A549 (cell line): ENCODE measurements at regions not wholly inside any gene's neighbourhood (a gene's known extent, or its start where the extent isn't known, plus 50 kb on each side); places are given as distances from the start of the nearest gene placed in this dataset.
A peak's percentile ranks its signal among the peaks of the same experiment; 100 is the strongest.

Experiments used
- ATAC-seq, 2 experiments: fragments of 200-7000 bp in 1 of 2; fragments of >200 bp in 1 of 2; cut with Nextera tagmentation in 1 of 2; cut with Tn5 transposase in 1 of 2; 3 replicates each; pipeline versions ENCODE4 v1.8.0 to v1.9.1; 2018 to 2020; ENCODE audit warnings: mild to moderate bottlenecking in 1 of 2, moderate library complexity in 1 of 2
- CTCF ChIA-PET: fragments of 300-600 bp; sonication (Branson Sonifier 250); formaldehyde crosslinking; extraction: SDS; loops from one replicate; lab custom pipeline; 2021; ENCODE audit warnings: antibody characterized with exemption, inconsistent platforms; lab: Yijun Ruan, JAX
- POLR2A ChIA-PET: fragments of 350-600 bp; formaldehyde crosslinking; extraction: SDS; loops from one replicate; lab custom pipeline; 2021; ENCODE audit warnings: antibody characterized with exemption, inconsistent platforms; lab: Yijun Ruan, JAX
- DNase-seq, 2 experiments: peaks; one replicate each; pipeline versions ENCODE4 v3.0.0 to v3.0.0-alpha.2; 2011 to 2016; ENCODE audit warnings: low read depth in 1 of 2, low spot score in 1 of 2
- FAIRE-seq: peaks from 2 replicates; lab custom pipeline; 2011; peaks lifted over from hg19 to GRCh38; lab: Jason Lieb, UNC
- H3K27ac ChIP-seq, 2 experiments: fragments of >200 bp; sonication (Bioruptor Twin); formaldehyde crosslinking; 3 replicates each; pipeline ENCODE4 v1.5.1; 2016 to 2017
- H3K4me1 ChIP-seq: fragments of >200 bp; sonication (Bioruptor Twin); formaldehyde crosslinking; 3 replicates; pipeline ENCODE4 v1.6.1; 2016
- H3K4me2 ChIP-seq: fragments of >200 bp; sonication (Bioruptor Twin); formaldehyde crosslinking; 3 replicates; pipeline ENCODE4 v1.6.1; 2016
- H3K4me3 ChIP-seq: fragments of >200 bp; sonication (Bioruptor Twin); formaldehyde crosslinking; 3 replicates; pipeline ENCODE4 v1.5.1; 2016
- H3K9me3 ChIP-seq: fragments of >200 bp; sonication (Bioruptor Twin); formaldehyde crosslinking; 3 replicates; pipeline ENCODE4 v1.6.1; 2016
- BHLHE40 ChIP-seq: IDR thresholded peaks from 2 replicates; pipeline ENCODE4 v1.6.1; 2012; ENCODE audit warnings: low read depth, low read length, inconsistent platforms
- CHD2 ChIP-seq: fragments of 150-350 bp; IDR thresholded peaks from 2 replicates; pipeline ENCODE4 v1.6.1; 2014; ENCODE audit warnings: low read length; ENCODE audit not compliant: partially characterized antibody
- CHD4 ChIP-seq: fragments of 200-600 bp; sonication (generic); IDR thresholded peaks from 2 replicates; pipeline ENCODE4 v1.6.1; 2016; ENCODE audit warnings: antibody characterized with exemption, mild to moderate bottlenecking, borderline replicate concordance
- EHF ChIP-seq: fragments of 250-450 bp; sonication (Bioruptor Pico); IDR thresholded peaks from 2 replicates; pipeline ENCODE4 v1.5.0; 2020; ENCODE audit warnings: mild to moderate bottlenecking
- EP300 ChIP-seq, 2 experiments: fragments of >200 bp; sonication (Bioruptor Twin); formaldehyde crosslinking; IDR thresholded peaks; 2 replicates in 1 of 2; 3 replicates in 1 of 2; pipeline ENCODE4 v1.6.1; 2016 to 2017
- FOSB ChIP-seq: fragments of 250-450 bp; sonication (Bioruptor Pico); IDR thresholded peaks from 2 replicates; pipeline ENCODE4 v1.5.0; 2020; ENCODE audit warnings: mild to moderate bottlenecking, moderate library complexity
- FOSL2 ChIP-seq, 2 experiments: fragments of 450-650 bp in 1 of 2; fragments of >200 bp in 1 of 2; sonication (Bioruptor Twin) in 1 of 2; formaldehyde crosslinking; IDR thresholded peaks; 2 replicates each; pipeline versions ENCODE4 v1.5.0 to v1.6.1; 2016 to 2020; ENCODE audit warnings: mild to moderate bottlenecking in 1 of 2, moderate library complexity in 1 of 2
- FOXS1 ChIP-seq: fragments of 250-450 bp; sonication (Bioruptor Pico); IDR thresholded peaks from 2 replicates; pipeline ENCODE4 v1.5.0; 2020; ENCODE audit warnings: mild to moderate bottlenecking, moderate library complexity
- HOXB5 ChIP-seq: fragments of 250-450 bp; sonication (Bioruptor Pico); IDR thresholded peaks from 2 replicates; pipeline ENCODE4 v1.5.0; 2020; ENCODE audit warnings: mild to moderate bottlenecking, moderate library complexity
- JUN ChIP-seq, 2 experiments: fragments of >200 bp; sonication (Bioruptor Twin); formaldehyde crosslinking; IDR thresholded peaks; 2 replicates in 1 of 2; 3 replicates in 1 of 2; pipeline ENCODE4 v1.6.1; 2016 to 2017
- KDM1A ChIP-seq: fragments of 200-600 bp; sonication (generic); IDR thresholded peaks from 2 replicates; pipeline ENCODE4 v1.6.1; 2016; ENCODE audit warnings: low read depth, mild to moderate bottlenecking
- KDM5A ChIP-seq: fragments of 200-600 bp; sonication (generic); IDR thresholded peaks from 2 replicates; pipeline ENCODE4 v1.6.1; 2016; ENCODE audit warnings: antibody characterized with exemption, mild to moderate bottlenecking
- MAZ ChIP-seq: fragments of 150-350 bp; IDR thresholded peaks from 2 replicates; pipeline ENCODE4 v1.6.1; 2014; ENCODE audit warnings: antibody characterized with exemption, low read depth, low read length, borderline replicate concordance
- MYC ChIP-seq: IDR thresholded peaks from 2 replicates; pipeline ENCODE4 v1.6.1; 2012; ENCODE audit warnings: mild to moderate bottlenecking, inconsistent platforms, low read length, improper control_type of control experiment, borderline replicate concordance
- NFE2L2 ChIP-seq: fragments of 150-350 bp; conservative IDR thresholded peaks from 2 replicates; pipeline ENCODE4 v1.6.1; 2014; ENCODE audit warnings: low read length
- NR3C1 ChIP-seq: fragments of >200 bp; sonication (Bioruptor Twin); formaldehyde crosslinking; IDR thresholded peaks from 3 replicates; pipeline ENCODE4 v1.6.1; 2017
- PHF8 ChIP-seq: fragments of 200-600 bp; sonication (generic); IDR thresholded peaks from 2 replicates; pipeline ENCODE4 v1.6.1; 2016; ENCODE audit warnings: low read depth, mild to moderate bottlenecking, antibody characterized with exemption, moderate library complexity, borderline replicate concordance
- POLR2A ChIP-seq: IDR thresholded peaks from 2 replicates; pipeline ENCODE4 v1.6.1; 2012; ENCODE audit warnings: mild to moderate bottlenecking, low read length
- RAD21 ChIP-seq, 2 experiments: fragments of >200 bp in 1 of 2; sonication (Bioruptor Twin) in 1 of 2; formaldehyde crosslinking in 1 of 2; IDR thresholded peaks in 1 of 2; conservative IDR thresholded peaks in 1 of 2; 2 replicates in 1 of 2; 3 replicates in 1 of 2; pipeline ENCODE4 v1.6.1; 2012 to 2018; ENCODE audit warnings: inconsistent platforms in 1 of 2
- RCOR1 ChIP-seq: fragments of 150-350 bp; IDR thresholded peaks from 2 replicates; pipeline ENCODE4 v1.6.1; 2014; ENCODE audit warnings: antibody characterized with exemption, low read length, low read depth
- RNF2 ChIP-seq: fragments of 200-600 bp; sonication (generic); IDR thresholded peaks from 2 replicates; pipeline ENCODE4 v1.6.1; 2016; ENCODE audit warnings: low read depth, mild to moderate bottlenecking, antibody characterized with exemption, moderate library complexity, borderline replicate concordance
- TP53 ChIP-seq: fragments of 250-450 bp; sonication (Bioruptor Pico); IDR thresholded peaks from 2 replicates; pipeline ENCODE4 v1.5.0; 2021; ENCODE audit warnings: mild to moderate bottlenecking, moderate library complexity
- WGBS: methylation state at CpG from one replicate; pipeline ENCODE4 v1.1.6; 2017; ENCODE audit errors: missing lambda C conversion rate; 5-methylcytosine and 5-hydroxymethylcytosine counted together
- TF ChIP-seq, protein P1 (sequence below): fragments of 250-450 bp; sonication (Bioruptor Pico); IDR thresholded peaks from 2 replicates; pipeline ENCODE4 v1.5.0; 2020; ENCODE audit warnings: low read depth, mild to moderate bottlenecking, moderate library complexity
- TF ChIP-seq, protein P2 (sequence below): fragments of 450-650 bp; IDR thresholded peaks from 2 replicates; pipeline ENCODE4 v1.6.1; 2014; ENCODE audit warnings: antibody characterized with exemption
- TF ChIP-seq, protein P3 (sequence below): IDR thresholded peaks from 2 replicates; pipeline ENCODE4 v1.6.1; 2012; ENCODE audit warnings: low read depth, borderline replicate concordance
- TF ChIP-seq, protein P4 (sequence below): fragments of 150-350 bp; IDR thresholded peaks from 2 replicates; pipeline ENCODE4 v1.6.1; 2014; ENCODE audit warnings: low read depth, mild to moderate bottlenecking, low read length

DNA sequence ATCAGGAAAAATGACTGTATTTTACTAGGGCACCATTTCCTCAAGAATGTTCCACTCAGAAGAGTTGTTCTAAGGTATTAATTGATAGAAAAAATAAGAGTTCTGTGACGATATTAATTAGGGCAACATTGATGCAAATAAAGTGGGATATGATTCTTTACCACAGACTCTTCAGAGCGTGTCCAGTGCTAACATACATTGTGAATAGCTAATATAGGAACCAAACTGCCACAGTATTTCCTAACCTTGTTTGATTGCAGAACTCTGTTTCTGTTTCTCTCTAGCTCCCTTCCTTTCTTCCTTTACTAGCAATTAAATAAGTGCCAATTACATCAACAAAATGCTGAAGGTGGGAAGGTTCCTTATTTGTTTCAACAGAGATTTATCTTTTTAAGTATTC is 154.1 kb upstream of the CPEB2 start:
- WGBS = 53% methylated on average over 2 of the region's 2 CpGs
- TF ChIP-seq MYC (no peak), KDM1A (no peak), RAD21 (conservative IDR thresholded peaks at IDR 0.05 in 1 of 2, IDR thresholded peaks at IDR 0.05 in 1 of 2) (no peak), MAZ (no peak), FOSL2 (IDR thresholded peaks at IDR 0.05) (no peak), FOSL2 (CRISPR knock-in tag; IDR thresholded peaks at IDR 0.05) (no peak), RCOR1 (no peak), EP300 (IDR thresholded peaks at IDR 0.05) (no peak)
- ChIA-PET CTCF (no interaction called here), POLR2A (no interaction called here)
- ATAC-seq = no peak
- H3K4me1 ChIP-seq = 0 out of 3 replicates have a peak, but pooled peaks cover 2% of the 10 kb centered on the region
- peaks cover 4% of the 10 kb centered on the region; the same call in 2 of the 3 replicates for H3K9me3 ChIP-seq
- no peak overlapping the region for H3K27ac ChIP-seq
- no peak for FAIRE-seq
- no peak overlapping the region for H3K4me3 ChIP-seq
- no peak for DNase-seq
- no peak overlapping the region for H3K4me2 ChIP-seq

DNA sequence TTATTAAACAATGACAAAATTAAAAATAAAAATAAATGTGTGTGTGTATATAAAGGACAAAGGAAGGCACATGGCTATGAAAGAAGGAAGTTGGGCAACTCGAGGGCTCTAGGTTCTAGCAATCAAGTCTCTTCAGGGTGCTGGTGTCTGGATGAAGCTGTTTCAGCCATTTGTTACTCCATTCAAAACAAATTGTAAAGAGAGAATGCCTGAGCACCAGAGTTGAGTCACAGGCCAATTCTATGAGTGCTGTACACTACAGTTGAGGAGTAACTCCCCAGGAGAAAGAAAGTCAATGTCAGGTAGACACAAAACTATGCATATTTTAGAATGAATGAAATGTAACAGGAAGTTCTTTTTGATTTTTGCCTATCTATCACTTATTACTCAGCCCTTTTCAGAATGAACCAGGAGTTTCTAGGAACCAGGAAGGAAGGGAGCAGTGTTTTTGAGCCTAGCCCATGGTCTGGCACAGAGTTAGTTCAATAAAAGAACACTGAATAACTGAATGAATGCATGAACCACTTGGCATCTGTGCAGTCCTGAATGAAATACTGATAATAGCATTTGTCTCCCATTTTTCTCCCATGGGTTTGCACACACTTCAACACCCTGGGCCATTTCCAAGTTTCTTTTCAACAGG is 151.7 kb upstream of the CPEB2 start:
- DNase-seq (no peak), ATAC-seq (no peak), FAIRE-seq (no peak)
- WGBS = 52% methylated on average over 1 of the region's 1 CpG
- ChIA-PET CTCF (no interaction called here), POLR2A (no interaction called here)
- peaks cover 4% of the 10 kb centered on the region; the same call in 2 of the 3 replicates for H3K4me1 ChIP-seq
- H3K4me2 ChIP-seq = no peak overlapping the region
- no peak overlapping the region for H3K27ac ChIP-seq
- no peak overlapping the region for H3K4me3 ChIP-seq
- H3K9me3 ChIP-seq = peaks cover 7% of the 10 kb centered on the region; the same call in 1 of the 3 replicates
- TF ChIP-seq RNF2 = no peak
- no peak for TF ChIP-seq TP53 (CRISPR knock-in tag)
- TF ChIP-seq, protein P1, sequence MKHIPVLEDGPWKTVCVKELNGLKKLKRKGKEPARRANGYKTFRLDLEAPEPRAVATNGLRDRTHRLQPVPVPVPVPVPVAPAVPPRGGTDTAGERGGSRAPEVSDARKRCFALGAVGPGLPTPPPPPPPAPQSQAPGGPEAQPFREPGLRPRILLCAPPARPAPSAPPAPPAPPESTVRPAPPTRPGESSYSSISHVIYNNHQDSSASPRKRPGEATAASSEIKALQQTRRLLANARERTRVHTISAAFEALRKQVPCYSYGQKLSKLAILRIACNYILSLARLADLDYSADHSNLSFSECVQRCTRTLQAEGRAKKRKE (CRISPR knock-in tag) = no peak
- no peak for TF ChIP-seq BHLHE40
- TF ChIP-seq CHD2 = no peak
- no peak for TF ChIP-seq PHF8
- TF ChIP-seq NR3C1 = no peak
- TF ChIP-seq, protein P2, sequence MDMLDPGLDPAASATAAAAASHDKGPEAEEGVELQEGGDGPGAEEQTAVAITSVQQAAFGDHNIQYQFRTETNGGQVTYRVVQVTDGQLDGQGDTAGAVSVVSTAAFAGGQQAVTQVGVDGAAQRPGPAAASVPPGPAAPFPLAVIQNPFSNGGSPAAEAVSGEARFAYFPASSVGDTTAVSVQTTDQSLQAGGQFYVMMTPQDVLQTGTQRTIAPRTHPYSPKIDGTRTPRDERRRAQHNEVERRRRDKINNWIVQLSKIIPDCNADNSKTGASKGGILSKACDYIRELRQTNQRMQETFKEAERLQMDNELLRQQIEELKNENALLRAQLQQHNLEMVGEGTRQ = no peak
- no peak for TF ChIP-seq POLR2A
- no peak for TF ChIP-seq RAD21 (conservative IDR thresholded peaks at IDR 0.05 in 1 of 2, IDR thresholded peaks at IDR 0.05 in 1 of 2)
- TF ChIP-seq EHF (CRISPR knock-in tag) = no peak
- TF ChIP-seq KDM5A = no peak
- TF ChIP-seq CHD4 = no peak
- TF ChIP-seq FOXS1 (CRISPR knock-in tag) = no peak
- no peak for TF ChIP-seq NFE2L2

DNA sequence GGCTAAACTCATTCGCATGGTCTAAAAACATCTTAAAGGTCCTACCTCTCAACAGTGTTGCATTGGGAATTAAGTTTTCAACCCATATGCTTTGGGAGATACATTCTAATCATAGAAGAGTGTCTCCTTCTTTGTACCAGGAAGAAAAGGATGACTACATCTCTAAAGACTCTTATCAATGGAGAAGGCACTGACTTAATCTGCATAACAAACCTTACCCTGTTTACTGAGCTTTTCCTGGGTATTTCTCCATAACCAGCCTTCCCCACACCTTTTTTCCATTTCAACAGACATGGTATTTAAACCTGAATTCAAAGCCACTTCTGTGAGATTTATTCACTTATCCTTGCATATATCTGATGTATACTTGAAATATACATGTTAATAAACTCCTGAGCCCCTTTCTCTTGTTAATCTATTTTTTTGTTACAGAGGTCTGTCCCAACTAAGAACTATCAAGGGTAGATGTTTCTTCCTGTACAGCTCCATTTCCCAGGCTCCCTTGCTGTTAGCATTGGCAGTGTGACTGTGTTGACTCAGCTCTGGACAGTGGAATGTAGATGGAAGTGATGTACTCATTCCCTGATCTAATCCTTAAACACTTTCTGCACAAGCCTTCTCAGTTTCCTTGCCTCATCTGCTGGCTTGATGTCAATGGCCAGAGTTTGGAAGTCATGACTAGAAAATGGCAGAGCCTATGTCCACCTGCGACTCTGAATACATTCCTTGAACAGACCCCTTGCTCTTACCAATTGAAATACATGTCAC is 148.9 kb upstream of the CPEB2 start:
- no peak overlapping the region for H3K4me3 ChIP-seq
- ATAC-seq (peak in 1 of 2 experiments; percentile 64; a peak in 3 of 6 replicates), DNase-seq (peak in 1 of 2 experiments; percentile 39), FAIRE-seq (no peak)
- 83% methylated on average over 2 of the region's 2 CpGs for WGBS
- CTCF ChIA-PET = interaction anchor here (1.0 to 1.4 kb wide), 2 partner anchors 10 to 14 kb away, joined by 3 read pairs; no protein-coding TSS in a partner anchor
- H3K27ac ChIP-seq = no peak overlapping the region; a peak in 1 of 6 replicates
- peaks cover 19% of the 10 kb centered on the region for H3K4me1 ChIP-seq
- peaks cover 9% of the 10 kb centered on the region; the same call in 1 of the 3 replicates for H3K9me3 ChIP-seq
- POLR2A ChIA-PET = no interaction called here
- no peak overlapping the region for H3K4me2 ChIP-seq
- TF ChIP-seq MAZ = no peak
- TF ChIP-seq EHF (CRISPR knock-in tag) = no peak
- no peak for TF ChIP-seq CHD4
- TF ChIP-seq, protein P1 (CRISPR knock-in tag) = no peak
- TF ChIP-seq HOXB5 (CRISPR knock-in tag) = no peak
- no peak for TF ChIP-seq JUN (IDR thresholded peaks at IDR 0.05)
- TF ChIP-seq, protein P2 = no peak
- TF ChIP-seq FOSB (CRISPR knock-in tag) = no peak
- TF ChIP-seq, protein P3, sequence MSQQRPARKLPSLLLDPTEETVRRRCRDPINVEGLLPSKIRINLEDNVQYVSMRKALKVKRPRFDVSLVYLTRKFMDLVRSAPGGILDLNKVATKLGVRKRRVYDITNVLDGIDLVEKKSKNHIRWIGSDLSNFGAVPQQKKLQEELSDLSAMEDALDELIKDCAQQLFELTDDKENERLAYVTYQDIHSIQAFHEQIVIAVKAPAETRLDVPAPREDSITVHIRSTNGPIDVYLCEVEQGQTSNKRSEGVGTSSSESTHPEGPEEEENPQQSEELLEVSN = no peak
- TF ChIP-seq, protein P4, sequence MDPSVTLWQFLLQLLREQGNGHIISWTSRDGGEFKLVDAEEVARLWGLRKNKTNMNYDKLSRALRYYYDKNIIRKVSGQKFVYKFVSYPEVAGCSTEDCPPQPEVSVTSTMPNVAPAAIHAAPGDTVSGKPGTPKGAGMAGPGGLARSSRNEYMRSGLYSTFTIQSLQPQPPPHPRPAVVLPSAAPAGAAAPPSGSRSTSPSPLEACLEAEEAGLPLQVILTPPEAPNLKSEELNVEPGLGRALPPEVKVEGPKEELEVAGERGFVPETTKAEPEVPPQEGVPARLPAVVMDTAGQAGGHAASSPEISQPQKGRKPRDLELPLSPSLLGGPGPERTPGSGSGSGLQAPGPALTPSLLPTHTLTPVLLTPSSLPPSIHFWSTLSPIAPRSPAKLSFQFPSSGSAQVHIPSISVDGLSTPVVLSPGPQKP = no peak
- TF ChIP-seq, all 56 proteins: peak for 0
